K562 (cell line): ENCODE measurements at regions not wholly inside any gene's neighbourhood (a gene's known extent, or its start where the extent isn't known, plus 50 kb on each side); places are given as distances from the start of the nearest gene placed in this dataset.

Experiments used
- ATAC-seq: fragments of 200-7000 bp; cut with Tn5 transposase; 3 replicates; pipeline ENCODE4 v1.9.1; 2020; ENCODE audit warnings: moderate library complexity
- BruUV-seq: library from RNA; stranded (reverse); fragments of 400-500 nt; replicated peaks from 2 replicates; lab custom pipeline; 2021; lab: Mats Ljungman, UMichigan
- CTCF ChIA-PET: fragments of 300-600 bp; formaldehyde crosslinking; extraction: SDS; loops from one replicate; lab custom pipeline; 2021; ENCODE audit warnings: low intra/inter-chr PET ratio; lab: Yijun Ruan, JAX
- POLR2A ChIA-PET: fragments of 300-600, 350-650 bp; sonication (Branson Sonifier 250); formaldehyde crosslinking; extraction: SDS; loops from one replicate; lab custom pipeline; 2021; ENCODE audit warnings: antibody characterized with exemption, inconsistent platforms; lab: Yijun Ruan, JAX
- DNase-seq, 4 experiments: peaks; one replicate each; pipeline versions ENCODE4 v3.0.0 to v3.0.0-alpha.2; 2011 to 2018; ENCODE audit warnings: low spot score in 3 of 4, mixed read lengths in 3 of 4; ENCODE audit errors: extremely low read depth in 1 of 4
- FAIRE-seq: peaks from 2 replicates; lab custom pipeline; 2011; peaks lifted over from hg19 to GRCh38; lab: Jason Lieb, UNC
- H2AFZ ChIP-seq: 2 replicates; pipeline ENCODE4 v1.6.0; 2011; ENCODE audit warnings: low read depth, low read length, control low read depth, inconsistent platforms
- H3K27ac ChIP-seq: fragments of 200-600 bp; 3 replicates; pipeline ENCODE4 v1.8.0; 2011; ENCODE audit warnings: low read depth, mild to moderate bottlenecking, control low read depth, inconsistent platforms, low read length, moderate library complexity, mixed read lengths; ENCODE audit errors: extremely low read depth
- H3K27me3 ChIP-seq, 2 experiments: fragments of 300-600 bp in 1 of 2; 2 replicates in 1 of 2; 3 replicates in 1 of 2; pipeline versions ENCODE4 v1.6.0 to v1.8.0; 2011; ENCODE audit warnings: inconsistent platforms in 2 of 2, low read length in 2 of 2, mild to moderate bottlenecking in 1 of 2, mixed read lengths in 1 of 2, moderate library complexity in 1 of 2; ENCODE audit not compliant: control insufficient read depth in 2 of 2, insufficient read depth in 2 of 2
- H3K36me3 ChIP-seq: fragments of 300-600 bp; 3 replicates; pipeline ENCODE4 v1.8.0; 2011; ENCODE audit warnings: mild to moderate bottlenecking, low read length, inconsistent platforms; ENCODE audit not compliant: control insufficient read depth, insufficient read depth
- H3K4me1 ChIP-seq, 2 experiments: fragments of 200-600 bp in 1 of 2; replicated peaks in 1 of 2; 2 replicates in 1 of 2; 3 replicates in 1 of 2; pipeline versions ENCODE4 v1.5.1 to v1.8.0; 2011; ENCODE audit warnings: inconsistent platforms in 2 of 2, low read length in 2 of 2, mild to moderate bottlenecking in 1 of 2, mixed read lengths in 1 of 2, moderate library complexity in 1 of 2; ENCODE audit not compliant: control insufficient read depth in 2 of 2, insufficient read depth in 2 of 2
- H3K4me2 ChIP-seq: 2 replicates; pipeline ENCODE4 v1.6.1; 2011; ENCODE audit warnings: low read length, control low read depth, inconsistent platforms, mixed read lengths; ENCODE audit not compliant: insufficient read depth
- H3K4me3 ChIP-seq: fragments of 200-600 bp; sonication (generic), shearing (Covaris generic); 2 replicates; pipeline ENCODE4 v1.5.1; 2016; ENCODE audit warnings: control low read depth, inconsistent platforms
- H3K79me2 ChIP-seq: fragments of 200-600 bp; 3 replicates; pipeline ENCODE4 v1.8.0; 2011; ENCODE audit warnings: low read length, inconsistent platforms; ENCODE audit not compliant: control insufficient read depth, insufficient read depth
- H3K9ac ChIP-seq, 2 experiments: 2 replicates each; pipeline versions ENCODE4 v1.6.0 to v1.6.1; 2011; ENCODE audit warnings: low read depth in 2 of 2, low read length in 2 of 2, control low read depth in 1 of 2, inconsistent platforms in 1 of 2, mild to moderate bottlenecking in 1 of 2, mixed read lengths in 1 of 2; ENCODE audit not compliant: insufficient read depth in 1 of 2
- H3K9me1 ChIP-seq: one replicate; pipeline ENCODE4 v1.6.0; 2011; ENCODE audit warnings: inconsistent platforms, mild to moderate bottlenecking, low read length, moderate library complexity; ENCODE audit not compliant: control insufficient read depth, insufficient read depth
- H3K9me3 ChIP-seq: replicated peaks from 2 replicates; pipeline ENCODE4 v1.5.1; 2011; ENCODE audit warnings: low read depth, low read length, inconsistent platforms; ENCODE audit not compliant: control insufficient read depth, insufficient read depth
- H4K20me1 ChIP-seq: replicated peaks from 2 replicates; pipeline ENCODE4 v1.6.1; 2011; ENCODE audit warnings: low read length, inconsistent platforms, mixed read lengths; ENCODE audit not compliant: control insufficient read depth, insufficient read depth
- CBFA2T2 ChIP-seq: fragments of 450-650 bp; conservative IDR thresholded peaks from 2 replicates; pipeline ENCODE4 v1.6.1; 2017; ENCODE audit warnings: mild to moderate bottlenecking
- E2F1 ChIP-seq: sonication (generic); formaldehyde crosslinking; IDR thresholded peaks from 2 replicates; pipeline ENCODE4 v1.8.1; 2023; ENCODE audit warnings: mild to moderate bottlenecking, missing genetic modification reagents, moderate library complexity
- E2F4 ChIP-seq: sonication (generic); formaldehyde crosslinking; IDR thresholded peaks from 2 replicates; pipeline ENCODE4 v1.8.0; 2022; ENCODE audit warnings: mild to moderate bottlenecking, low read depth, missing genetic modification reagents
- KDM4B ChIP-seq, 2 experiments: fragments of 450-650 bp in 1 of 2; sonication (generic) in 1 of 2; IDR thresholded peaks; 2 replicates each; pipeline ENCODE4 v1.6.1; 2016 to 2017; ENCODE audit warnings: borderline replicate concordance in 2 of 2, antibody characterized with exemption in 1 of 2, low read depth in 1 of 2, mild to moderate bottlenecking in 1 of 2
- MNT ChIP-seq, 2 experiments: fragments of 450-650 bp; conservative IDR thresholded peaks; 2 replicates each; pipeline ENCODE4 v1.6.1; 2017; ENCODE audit warnings: mild to moderate bottlenecking in 2 of 2, moderate library complexity in 2 of 2
- NUFIP1 ChIP-seq: fragments of 450-650 bp; IDR thresholded peaks from 2 replicates; pipeline ENCODE4 v1.6.1; 2018; ENCODE audit not compliant: partially characterized antibody
- RBM25 ChIP-seq: fragments of 200-400 bp; formaldehyde crosslinking; IDR thresholded peaks from 2 replicates; pipeline ENCODE4 v1.6.1; 2018; ENCODE audit warnings: low read length, low read depth, moderate library complexity; ENCODE audit not compliant: severe bottlenecking
- SIN3A ChIP-seq, 2 experiments: fragments of 150-350 bp in 1 of 2; IDR thresholded peaks; 2 replicates each; pipeline ENCODE4 v1.6.1; 2011 to 2016; ENCODE audit warnings: borderline replicate concordance in 2 of 2, low read depth in 2 of 2, low read length in 2 of 2, mild to moderate bottlenecking in 2 of 2, moderate library complexity in 2 of 2; ENCODE audit not compliant: control insufficient read depth in 1 of 2
- SIN3B ChIP-seq: fragments of 450-650 bp; IDR thresholded peaks from 2 replicates; pipeline ENCODE4 v1.6.1; 2017; ENCODE audit warnings: low read depth, mild to moderate bottlenecking, moderate library complexity
- ZNF134 ChIP-seq: fragments of 250-450 bp; sonication (Bioruptor Pico); conservative IDR thresholded peaks from 2 replicates; pipeline ENCODE4 v1.4.0; 2020
- ZNF644 ChIP-seq: fragments of 200-800 bp; sonication (Bioruptor generic); IDR thresholded peaks from 2 replicates; pipeline ENCODE4 v1.6.1; 2016; ENCODE audit warnings: low read depth, missing genetic modification characterization, missing compliant biosample characterization
- WGBS: fragments of 100-300 bp; shearing (Covaris generic); methylation state at CpG from one replicate; pipeline ENCODE4 v1.1.6; 2016; ENCODE audit warnings: low coverage, mixed read lengths; ENCODE audit not compliant: insufficient coverage; ENCODE audit errors: missing lambda C conversion rate; 5-methylcytosine and 5-hydroxymethylcytosine counted together
- in situ Hi-C: fragments of 300-500 bp; cut with MboI; formaldehyde crosslinking; loops from 4 replicates; pipeline ENCODE4 v1.15.0; 2018; ENCODE audit warnings: inconsistent platforms, mixed read lengths
- intact Hi-C: fragments of 100-400 bp; cut with micrococcal nuclease; formaldehyde crosslinking; loops from 2 replicates; pipeline ENCODE4 v1.14.2; 2022

GRCh38 chr12:92528097-92528496 lies 174.7 kb upstream of the PLEKHG7 start:
- H3K4me1 ChIP-seq = no peaks in the 10 kb centered on the region
- no peaks in the 10 kb centered on the region for H3K79me2 ChIP-seq
- in situ Hi-C loops (no loop called here), intact Hi-C loops (no loop called here)
- no peaks in the 10 kb centered on the region for H3K9me1 ChIP-seq
- DNase-seq = no peak
- no peak for ATAC-seq
- no peak overlapping the region for H3K9ac ChIP-seq
- H2AFZ ChIP-seq = no peak overlapping the region
- no peaks in the 10 kb centered on the region for H3K36me3 ChIP-seq
- no peak for FAIRE-seq
- no peaks in the 10 kb centered on the region for H3K27me3 ChIP-seq
- ChIA-PET CTCF (no interaction called here), POLR2A (no interaction called here)
- no peak overlapping the region for H3K27ac ChIP-seq
- no peaks in the 10 kb centered on the region for H3K9me3 ChIP-seq
- no TSS peak for BruUV-seq
- no peaks in the 10 kb centered on the region for H4K20me1 ChIP-seq
- TF ChIP-seq ZNF644 (no peak), ZNF134 (CRISPR knock-in tag) (peak; percentile 90), SIN3A (IDR thresholded peaks at IDR 0.05; ENCODE audit: borderline replicate concordance in 2 of 2, control insufficient read depth in 1 of 2, low read depth in 2 of 2, low read length in 2 of 2) (no peak), NUFIP1 (no peak), E2F4 (CRISPR knock-in tag) (no peak), SIN3B (no peak), RBM25 (peak; percentile 16), CBFA2T2 (no peak), KDM4B (IDR thresholded peaks at IDR 0.05; ENCODE audit: borderline replicate concordance in 2 of 2, low read depth in 1 of 2) (no peak), E2F1 (CRISPR knock-in tag) (no peak), MNT (conservative IDR thresholded peaks at IDR 0.05) (no peak)
- H3K4me3 ChIP-seq = no peak overlapping the region
- H3K4me2 ChIP-seq = no peak overlapping the region
- WGBS = 10% methylated on average over 2 of the region's 2 CpGs
